Fibroblast of villous mesenchyme (primary cell): ENCODE measurements at regions not wholly inside any gene's neighbourhood (a gene's known extent, or its start where the extent isn't known, plus 50 kb on each side); places are given as distances from the start of the nearest gene placed in this dataset.

Experiments used
- DNase-seq: peaks from one replicate; pipeline ENCODE4 v3.0.0-alpha.2; 2010; ENCODE audit warnings: low read depth
- H3K4me3 ChIP-seq: 2 replicates; pipeline ENCODE4 v1.5.1; 2011; ENCODE audit warnings: low read depth, mild to moderate bottlenecking, low read length
- TF ChIP-seq, protein P1 (sequence below): IDR thresholded peaks from 2 replicates; pipeline ENCODE4 v1.5.1; 2012; ENCODE audit warnings: low read depth, mild to moderate bottlenecking, low read length; ENCODE audit not compliant: insufficient read depth

DNA sequence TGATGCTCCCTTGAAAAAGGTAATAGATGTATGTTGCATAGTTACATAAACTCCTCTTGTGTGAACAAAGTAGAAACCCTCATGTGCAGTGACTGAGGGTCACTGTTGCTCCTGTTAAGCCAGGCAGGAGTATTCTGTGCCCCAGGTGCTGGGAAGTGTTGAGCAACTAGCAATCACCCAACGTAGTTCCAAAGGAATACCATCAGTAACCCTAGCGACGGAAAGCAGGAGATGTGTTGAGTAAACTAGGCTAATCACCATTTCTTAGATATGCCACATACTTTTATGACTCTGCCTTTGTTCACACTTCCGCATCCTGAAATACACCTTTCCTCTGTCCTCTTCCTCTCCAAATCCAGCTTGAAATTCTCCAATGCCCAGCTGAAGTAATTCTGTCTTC lies 50.9 kb upstream of the TAB3 start:
- TF ChIP-seq, protein P1, sequence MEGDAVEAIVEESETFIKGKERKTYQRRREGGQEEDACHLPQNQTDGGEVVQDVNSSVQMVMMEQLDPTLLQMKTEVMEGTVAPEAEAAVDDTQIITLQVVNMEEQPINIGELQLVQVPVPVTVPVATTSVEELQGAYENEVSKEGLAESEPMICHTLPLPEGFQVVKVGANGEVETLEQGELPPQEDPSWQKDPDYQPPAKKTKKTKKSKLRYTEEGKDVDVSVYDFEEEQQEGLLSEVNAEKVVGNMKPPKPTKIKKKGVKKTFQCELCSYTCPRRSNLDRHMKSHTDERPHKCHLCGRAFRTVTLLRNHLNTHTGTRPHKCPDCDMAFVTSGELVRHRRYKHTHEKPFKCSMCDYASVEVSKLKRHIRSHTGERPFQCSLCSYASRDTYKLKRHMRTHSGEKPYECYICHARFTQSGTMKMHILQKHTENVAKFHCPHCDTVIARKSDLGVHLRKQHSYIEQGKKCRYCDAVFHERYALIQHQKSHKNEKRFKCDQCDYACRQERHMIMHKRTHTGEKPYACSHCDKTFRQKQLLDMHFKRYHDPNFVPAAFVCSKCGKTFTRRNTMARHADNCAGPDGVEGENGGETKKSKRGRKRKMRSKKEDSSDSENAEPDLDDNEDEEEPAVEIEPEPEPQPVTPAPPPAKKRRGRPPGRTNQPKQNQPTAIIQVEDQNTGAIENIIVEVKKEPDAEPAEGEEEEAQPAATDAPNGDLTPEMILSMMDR, result no peak

More for the DNA sequence above, 50.9 kb upstream of the TAB3 start:
- H3K4me3 ChIP-seq, result no peak overlapping the region
- DNase-seq, result no peak
